ENCODE measurements at regions not wholly inside any gene's neighbourhood (a gene's known extent, or its start where the extent isn't known, plus 50 kb on each side); places are given as distances from the start of the nearest gene placed in this dataset.

- TF ChIP-seq ZFP30 (CRISPR knock-in tag; IDR thresholded peaks at IDR 0.05): no peak
These were observed 598.4 kb upstream of the ZNF717 start (continued) for GRCh38 chr3:76383781-76384180.

GRCh38 chr3:76387000-76387399, 601.7 kb upstream of the ZNF717 start:
- TF ChIP-seq PATZ1 (CRISPR knock-in tag; IDR thresholded peaks at IDR 0.05; ENCODE audit: borderline replicate concordance) (no peak), SNAI2 (CRISPR knock-in tag; IDR thresholded peaks at IDR 0.05) (no peak), ZNF70 (CRISPR knock-in tag; IDR thresholded peaks at IDR 0.05) (no peak), CREB5 (CRISPR knock-in tag; IDR thresholded peaks at IDR 0.05; ENCODE audit: low read depth) (no peak), TSHZ2 (CRISPR knock-in tag; IDR thresholded peaks at IDR 0.05) (no peak), ZC3H10 (CRISPR knock-in tag; IDR thresholded peaks at IDR 0.05) (no peak), ZNF8 (CRISPR knock-in tag; IDR thresholded peaks at IDR 0.05) (no peak), ZNF565 (CRISPR knock-in tag; conservative IDR thresholded peaks at IDR 0.05; ENCODE audit: low read depth) (no peak), PPARA (CRISPR knock-in tag; IDR thresholded peaks at IDR 0.05; ENCODE audit: borderline replicate concordance) (no peak), ZFP30 (CRISPR knock-in tag; IDR thresholded peaks at IDR 0.05) (no peak), ZFP3 (CRISPR knock-in tag; IDR thresholded peaks at IDR 0.05) (no peak), ISL1 (CRISPR knock-in tag; IDR thresholded peaks at IDR 0.05) (no peak), POU6F1 (CRISPR knock-in tag; IDR thresholded peaks at IDR 0.05; ENCODE audit: borderline replicate concordance, low read depth) (no peak), RARB (CRISPR knock-in tag; IDR thresholded peaks at IDR 0.05) (no peak), OSR1 (CRISPR knock-in tag; IDR thresholded peaks at IDR 0.05) (no peak), GLIS3 (CRISPR knock-in tag; IDR thresholded peaks at IDR 0.05) (no peak), TOX (CRISPR knock-in tag; IDR thresholded peaks at IDR 0.05; ENCODE audit: borderline replicate concordance) (no peak), CSRNP3 (CRISPR knock-in tag; IDR thresholded peaks at IDR 0.05) (no peak), TCF4 (CRISPR knock-in tag; IDR thresholded peaks at IDR 0.05; ENCODE audit: borderline replicate concordance) (no peak)
- no peak for ATAC-seq

- TF ChIP-seq PATZ1 (CRISPR knock-in tag; IDR thresholded peaks at IDR 0.05; ENCODE audit: borderline replicate concordance) (no peak), ISL1 (CRISPR knock-in tag; IDR thresholded peaks at IDR 0.05) (peak; percentile 22; the same call in 1 of the 2 replicates)
- ATAC-seq: no peak
These were observed 614.8 kb upstream of the ZNF717 start for GRCh38 chr3:76400141-76400540.

Data from SK-N-SH treated with all-trans-retinoic acid at 6 μM for 48 hours (cell line).